PC-3 (cell line): ENCODE measurements at regions not wholly inside any gene's neighbourhood (a gene's known extent, or its start where the extent isn't known, plus 50 kb on each side); places are given as distances from the start of the nearest gene placed in this dataset.
"Not testable (repeated sequence)": the region's sequence is repeated elsewhere in the genome, so short reads cannot be mapped to it uniquely, and the experiment has no call there.

Source experiments
- ATAC-seq: fragments of 200-7000 bp; cut with Tn5 transposase; 2 replicates; pipeline ENCODE4 v1.9.1; 2020; ENCODE audit warnings: mild to moderate bottlenecking, moderate library complexity
- BruUV-seq: library from RNA; stranded (reverse); fragments of 400-500 nt; replicated peaks from 2 replicates; lab custom pipeline; 2021; lab: Mats Ljungman, UMichigan
- CTCF ChIA-PET: fragments of 300-600 bp; sonication (Branson Sonifier 250); formaldehyde crosslinking; loops from one replicate; lab custom pipeline; 2022; ENCODE audit warnings: antibody characterized with exemption; lab: Charles Lee
- POLR2A ChIA-PET: fragments of 300-600 bp; sonication (Branson Sonifier 250); formaldehyde crosslinking; loops from one replicate; lab custom pipeline; 2022; ENCODE audit warnings: antibody characterized with exemption; ENCODE audit not compliant: unreplicated experiment; lab: Charles Lee
- DNase-seq: peaks from one replicate; pipeline ENCODE4 v3.0.0-alpha.2; 2015
- H2AFZ ChIP-seq: fragments of 300-600 bp; sonication (generic); 2 replicates; pipeline ENCODE4 v1.6.0; 2016; ENCODE audit warnings: antibody characterized with exemption, low read length
- H3F3A ChIP-seq: fragments of 300-600 bp; sonication (generic); one replicate; pipeline ENCODE4 v1.6.0; 2017; ENCODE audit warnings: antibody characterized with exemption, low read length, control low read depth, mild to moderate bottlenecking; ENCODE audit not compliant: unreplicated experiment
- H3K27ac ChIP-seq: fragments of 300-600 bp; sonication (generic); 2 replicates; pipeline ENCODE4 v1.5.1; 2016; ENCODE audit warnings: mild to moderate bottlenecking, low read length
- H3K27me3 ChIP-seq: fragments of 300-600 bp; sonication (generic); 2 replicates; pipeline ENCODE4 v1.6.1; 2016; ENCODE audit warnings: low read length, mixed read lengths
- H3K36me3 ChIP-seq: fragments of 300-600 bp; sonication (generic); 2 replicates; pipeline ENCODE4 v1.6.1; 2016; ENCODE audit warnings: low read depth, mixed run types, low read length, mixed read lengths
- H3K4me1 ChIP-seq: fragments of 300-600 bp; sonication (generic); 2 replicates; pipeline ENCODE4 v1.5.1; 2016; ENCODE audit warnings: low read length; ENCODE audit not compliant: insufficient read depth
- H3K4me2 ChIP-seq: fragments of 300-600 bp; sonication (generic); 2 replicates; pipeline ENCODE4 v1.6.0; 2016; ENCODE audit warnings: low read length
- H3K4me3 ChIP-seq: fragments of 300-600 bp; sonication (generic); 2 replicates; pipeline ENCODE4 v1.5.1; 2016; ENCODE audit warnings: mild to moderate bottlenecking, low read length, mixed read lengths
- H3K79me2 ChIP-seq: fragments of 300-600 bp; sonication (generic); 2 replicates; pipeline ENCODE4 v1.6.1; 2017; ENCODE audit warnings: low read length, mixed read lengths
- H3K9ac ChIP-seq: fragments of 300-600 bp; sonication (generic); 2 replicates; pipeline ENCODE4 v1.6.0; 2016; ENCODE audit warnings: mild to moderate bottlenecking, low read length
- H3K9me2 ChIP-seq: fragments of 300-600 bp; sonication (generic); replicated peaks from 2 replicates; pipeline ENCODE4 v1.6.1; 2016; ENCODE audit warnings: mixed run types, low read length, mixed read lengths
- H3K9me3 ChIP-seq: fragments of 300-600 bp; sonication (generic); 2 replicates; pipeline ENCODE4 v1.6.1; 2016; ENCODE audit warnings: low read length, mixed read lengths
- H4K20me1 ChIP-seq: fragments of 300-600 bp; sonication (generic); 2 replicates; pipeline ENCODE4 v1.6.1; 2016; ENCODE audit warnings: low read length, mixed read lengths
- EZH2 ChIP-seq: fragments of 300-600 bp; sonication (generic); IDR thresholded peaks from one replicate; pipeline ENCODE4 v1.6.1; 2017; ENCODE audit warnings: antibody characterized with exemption, mild to moderate bottlenecking, low read length; ENCODE audit not compliant: unreplicated experiment
- EZH2phosphoT487 ChIP-seq: fragments of 300-600 bp; sonication (generic); IDR thresholded peaks from 2 replicates; pipeline ENCODE4 v1.6.1; 2018; ENCODE audit warnings: mild to moderate bottlenecking, antibody characterized with exemption, low read length, borderline replicate concordance
- intact Hi-C: fragments of 100-400 bp; cut with micrococcal nuclease; formaldehyde crosslinking; loops from 2 replicates; pipeline ENCODE4 v1.9.0; 2023
- TF ChIP-seq, protein P1 (sequence below): fragments of 300-600 bp; sonication (generic); conservative IDR thresholded peaks from 2 replicates; pipeline ENCODE4 v1.5.1; 2017; ENCODE audit warnings: antibody characterized with exemption, low read depth, mild to moderate bottlenecking, low read length

DNA sequence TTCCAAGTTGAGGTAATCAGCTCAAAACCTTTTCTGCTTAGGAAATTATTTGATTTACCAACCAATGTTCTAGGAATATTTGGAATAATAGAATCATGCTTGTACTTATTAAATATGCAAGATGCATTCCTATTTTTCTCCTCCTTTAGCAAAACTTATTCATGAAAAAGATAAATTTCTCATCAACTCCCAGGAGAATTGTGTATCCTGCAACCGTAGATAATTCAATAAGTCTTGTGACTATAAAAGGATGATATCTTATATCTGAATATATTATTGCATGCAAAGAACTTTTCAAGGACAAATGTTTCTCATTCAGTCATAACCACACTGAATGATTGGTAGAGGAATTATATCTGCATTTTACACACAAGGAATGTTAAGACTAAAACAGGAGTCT lies 84.9 kb upstream of the CCNG1 start:
- H3K79me2 ChIP-seq, result no peaks in the 10 kb centered on the region
- intact Hi-C loops, result no loop called here
- peaks cover 10% of the 10 kb centered on the region for H3K4me1 ChIP-seq
- no peak overlapping the region for H3K27ac ChIP-seq
- no peaks in the 10 kb centered on the region for H3K36me3 ChIP-seq
- no peaks in the 10 kb centered on the region for H3K9me3 ChIP-seq
- ChIA-PET POLR2A (no interaction called here), CTCF (no interaction called here)
- no TSS peak for BruUV-seq
- no peak overlapping the region for H3K4me2 ChIP-seq
- H3F3A ChIP-seq, result no peaks in the 10 kb centered on the region
- no peak for DNase-seq
- no peaks in the 10 kb centered on the region for H3K9me2 ChIP-seq
- TF ChIP-seq EZH2, result no peak
- TF ChIP-seq, protein P1, sequence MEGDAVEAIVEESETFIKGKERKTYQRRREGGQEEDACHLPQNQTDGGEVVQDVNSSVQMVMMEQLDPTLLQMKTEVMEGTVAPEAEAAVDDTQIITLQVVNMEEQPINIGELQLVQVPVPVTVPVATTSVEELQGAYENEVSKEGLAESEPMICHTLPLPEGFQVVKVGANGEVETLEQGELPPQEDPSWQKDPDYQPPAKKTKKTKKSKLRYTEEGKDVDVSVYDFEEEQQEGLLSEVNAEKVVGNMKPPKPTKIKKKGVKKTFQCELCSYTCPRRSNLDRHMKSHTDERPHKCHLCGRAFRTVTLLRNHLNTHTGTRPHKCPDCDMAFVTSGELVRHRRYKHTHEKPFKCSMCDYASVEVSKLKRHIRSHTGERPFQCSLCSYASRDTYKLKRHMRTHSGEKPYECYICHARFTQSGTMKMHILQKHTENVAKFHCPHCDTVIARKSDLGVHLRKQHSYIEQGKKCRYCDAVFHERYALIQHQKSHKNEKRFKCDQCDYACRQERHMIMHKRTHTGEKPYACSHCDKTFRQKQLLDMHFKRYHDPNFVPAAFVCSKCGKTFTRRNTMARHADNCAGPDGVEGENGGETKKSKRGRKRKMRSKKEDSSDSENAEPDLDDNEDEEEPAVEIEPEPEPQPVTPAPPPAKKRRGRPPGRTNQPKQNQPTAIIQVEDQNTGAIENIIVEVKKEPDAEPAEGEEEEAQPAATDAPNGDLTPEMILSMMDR, result no peak
- no peak for TF ChIP-seq EZH2phosphoT487
- no peak overlapping the region for H3K9ac ChIP-seq
- H2AFZ ChIP-seq, result no peak overlapping the region
- no peak for ATAC-seq
- H4K20me1 ChIP-seq, result no peaks in the 10 kb centered on the region
- no peak overlapping the region for H3K4me3 ChIP-seq
- no peaks in the 10 kb centered on the region for H3K27me3 ChIP-seq

DNA sequence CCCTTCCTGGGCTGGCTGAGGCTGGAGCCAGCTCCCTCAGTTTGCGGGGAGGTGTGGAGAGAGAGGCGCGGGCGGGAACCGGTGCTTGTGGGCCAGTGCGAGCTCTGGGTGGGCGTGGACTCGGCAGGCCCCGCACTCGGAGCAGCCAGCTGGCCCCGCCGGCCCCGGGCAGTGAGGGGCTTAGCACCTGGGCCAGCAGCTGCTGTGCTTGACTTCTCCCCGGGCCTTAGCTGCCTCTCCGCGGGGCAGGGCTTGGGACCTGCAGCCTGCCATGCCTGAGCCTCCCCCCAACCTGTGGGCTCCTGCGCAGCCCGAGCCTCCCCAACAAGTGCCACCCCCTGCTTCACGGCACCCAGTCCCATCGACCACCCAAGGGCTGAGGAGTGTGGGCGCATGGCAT lies 81.6 kb upstream of the CCNG1 start:
- intact Hi-C loops, CTCF ChIA-PET, H3K4me1 ChIP-seq, H3F3A ChIP-seq, H3K27ac ChIP-seq, H3K36me3 ChIP-seq, H3K9me2 ChIP-seq, ATAC-seq, H4K20me1 ChIP-seq, H3K27me3 ChIP-seq, POLR2A ChIA-PET, H3K9ac ChIP-seq, H3K9me3 ChIP-seq, H3K4me2 ChIP-seq, H3K79me2 ChIP-seq, DNase-seq, BruUV-seq, H2AFZ ChIP-seq, H3K4me3 ChIP-seq: not testable (repeated sequence)

DNA sequence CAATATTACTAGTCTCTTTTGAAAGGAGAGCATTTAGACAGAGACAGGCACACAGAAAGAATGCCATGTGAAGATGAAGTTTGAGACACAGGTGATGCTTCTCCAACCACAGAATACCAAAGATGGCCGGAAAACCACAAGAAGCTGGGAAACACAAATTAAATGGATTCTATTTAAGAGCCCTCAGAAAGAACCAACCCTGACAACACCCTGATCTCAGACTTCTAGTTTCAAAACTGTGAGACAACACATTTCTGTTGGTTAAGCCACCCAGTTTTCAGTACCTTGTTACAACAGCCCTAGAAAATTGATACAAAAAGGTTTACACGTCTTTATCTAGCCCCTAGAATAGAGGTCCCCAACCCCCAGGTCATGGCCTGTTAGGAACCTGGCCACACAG lies 79.8 kb upstream of the CCNG1 start:
- no peak overlapping the region for H3K9ac ChIP-seq
- H3K4me1 ChIP-seq, result no peaks in the 10 kb centered on the region
- H3K4me3 ChIP-seq, result no peak overlapping the region
- no peak for DNase-seq
- H3K4me2 ChIP-seq, result no peak overlapping the region
- TF ChIP-seq EZH2phosphoT487 (no peak), EZH2 (no peak)
- TF ChIP-seq, protein P1, result no peak
- ChIA-PET CTCF (interaction anchor here (1.1 kb wide), 1 partner anchor 51 kb away, joined by 4 read pairs; no protein-coding TSS in a partner anchor), POLR2A (no interaction called here)
- no peaks in the 10 kb centered on the region for H3K27me3 ChIP-seq
- no peaks in the 10 kb centered on the region for H3K9me3 ChIP-seq
- H4K20me1 ChIP-seq, result no peaks in the 10 kb centered on the region
- H3K36me3 ChIP-seq, result no peaks in the 10 kb centered on the region
- no peak for ATAC-seq
- intact Hi-C loops, result no loop called here
- BruUV-seq, result no TSS peak
- no peaks in the 10 kb centered on the region for H3K79me2 ChIP-seq
- H3K9me2 ChIP-seq, result no peaks in the 10 kb centered on the region
- H3K27ac ChIP-seq, result no peak overlapping the region
- H2AFZ ChIP-seq, result no peak overlapping the region
- no peaks in the 10 kb centered on the region for H3F3A ChIP-seq
